HG02588 (cell line): ENCODE measurements at regions not wholly inside any gene's neighbourhood (a gene's known extent, or its start where the extent isn't known, plus 50 kb on each side); places are given as distances from the start of the nearest gene placed in this dataset.

Source experiments
- ATAC-seq: cut with Tn5 transposase; IDR thresholded peaks from one replicate; pipeline ENCODE4 v1.9.1; 2021; ENCODE audit warnings: mild to moderate bottlenecking, moderate library complexity; ENCODE audit not compliant: unreplicated experiment

GRCh38 chr10:83926606-83927005, 212.7 kb upstream of the GHITM start:
- no peak for ATAC-seq

GRCh38 chr10:83927166-83927565, 212.1 kb upstream of the GHITM start:
- no peak for ATAC-seq

- no peak for ATAC-seq
Observed at GRCh38 chr10:83929399-83929798, 209.9 kb upstream of the GHITM start.

GRCh38 chr10:83931669-83932068, 207.6 kb upstream of the GHITM start:
- ATAC-seq = no peak

GRCh38 chr10:83932245-83932644, 207.1 kb upstream of the GHITM start:
- ATAC-seq = no peak

- ATAC-seq = no peak
Observed at GRCh38 chr10:83934062-83934461, 205.2 kb upstream of the GHITM start.

GRCh38 chr10:83934641-83935338, 204.5 kb upstream of the GHITM start:
- no peak for ATAC-seq

- no peak for ATAC-seq
Observed at GRCh38 chr10:83935339-83935736, 204.0 kb upstream of the GHITM start.

- no peak for ATAC-seq
Observed at GRCh38 chr10:83935911-83936310, 203.4 kb upstream of the GHITM start.

- ATAC-seq = no peak
Observed at GRCh38 chr10:83937161-83937560, 202.1 kb upstream of the GHITM start.

GRCh38 chr10:83937826-83938225, 201.5 kb upstream of the GHITM start:
- no peak for ATAC-seq

GRCh38 chr10:83941189-83941588, 198.1 kb upstream of the GHITM start:
- ATAC-seq = no peak

GRCh38 chr10:83942410-83942809, 196.9 kb upstream of the GHITM start:
- ATAC-seq = no peak

- ATAC-seq = no peak
Observed at GRCh38 chr10:83943049-83943448, 196.3 kb upstream of the GHITM start.

- no peak for ATAC-seq
Observed at GRCh38 chr10:83943920-83944319, 195.4 kb upstream of the GHITM start.

- no peak for ATAC-seq
Observed at GRCh38 chr10:83945982-83946718, 193.2 kb upstream of the GHITM start.

- no peak for ATAC-seq
Observed at GRCh38 chr10:83952314-83952713, 187.0 kb upstream of the GHITM start.

GRCh38 chr10:83953589-83953988, 185.7 kb upstream of the GHITM start:
- no peak for ATAC-seq

- no peak for ATAC-seq
Observed at GRCh38 chr10:83954193-83954799, 185.0 kb upstream of the GHITM start.

GRCh38 chr10:83955406-83955805, 183.9 kb upstream of the GHITM start:
- ATAC-seq = no peak

GRCh38 chr10:83957168-83957947, 182.0 kb upstream of the GHITM start:
- ATAC-seq = no peak
